ENCODE measurements at regions not wholly inside any gene's neighbourhood (a gene's known extent, or its start where the extent isn't known, plus 50 kb on each side); places are given as distances from the start of the nearest gene placed in this dataset.

DNA sequence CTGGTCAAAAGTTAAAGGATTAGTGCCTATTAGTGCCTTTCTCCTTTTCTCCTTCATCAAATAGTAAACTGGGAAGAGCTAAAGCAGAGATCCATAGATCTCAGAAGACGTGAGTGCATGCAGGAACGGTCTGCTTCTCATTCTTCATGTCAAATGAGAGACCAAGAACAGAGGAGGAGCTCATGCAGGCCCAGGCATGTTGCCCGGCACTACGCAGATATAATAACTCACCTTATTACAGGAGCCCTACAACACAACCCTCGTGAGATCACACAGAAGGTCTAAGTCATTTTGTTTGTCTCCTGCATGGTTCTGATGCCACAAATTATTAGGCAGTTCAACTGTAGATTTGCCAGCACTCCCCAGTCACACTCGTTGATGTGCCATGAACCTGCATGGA, 71.8 kb downstream of the CMPK2 start:
- H3K4me3 ChIP-seq (ENCODE audit: low read depth, low read length): no peak overlapping the region
- TF ChIP-seq, protein P1, sequence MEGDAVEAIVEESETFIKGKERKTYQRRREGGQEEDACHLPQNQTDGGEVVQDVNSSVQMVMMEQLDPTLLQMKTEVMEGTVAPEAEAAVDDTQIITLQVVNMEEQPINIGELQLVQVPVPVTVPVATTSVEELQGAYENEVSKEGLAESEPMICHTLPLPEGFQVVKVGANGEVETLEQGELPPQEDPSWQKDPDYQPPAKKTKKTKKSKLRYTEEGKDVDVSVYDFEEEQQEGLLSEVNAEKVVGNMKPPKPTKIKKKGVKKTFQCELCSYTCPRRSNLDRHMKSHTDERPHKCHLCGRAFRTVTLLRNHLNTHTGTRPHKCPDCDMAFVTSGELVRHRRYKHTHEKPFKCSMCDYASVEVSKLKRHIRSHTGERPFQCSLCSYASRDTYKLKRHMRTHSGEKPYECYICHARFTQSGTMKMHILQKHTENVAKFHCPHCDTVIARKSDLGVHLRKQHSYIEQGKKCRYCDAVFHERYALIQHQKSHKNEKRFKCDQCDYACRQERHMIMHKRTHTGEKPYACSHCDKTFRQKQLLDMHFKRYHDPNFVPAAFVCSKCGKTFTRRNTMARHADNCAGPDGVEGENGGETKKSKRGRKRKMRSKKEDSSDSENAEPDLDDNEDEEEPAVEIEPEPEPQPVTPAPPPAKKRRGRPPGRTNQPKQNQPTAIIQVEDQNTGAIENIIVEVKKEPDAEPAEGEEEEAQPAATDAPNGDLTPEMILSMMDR (IDR thresholded peaks at IDR 0.05; ENCODE audit: insufficient read depth, low read length, missing control alignments): no peak
- no peak for DNase-seq (ENCODE audit: low read depth, low spot score)
- ChIA-PET CTCF (no interaction called here), POLR2A (no interaction called here)

DNA sequence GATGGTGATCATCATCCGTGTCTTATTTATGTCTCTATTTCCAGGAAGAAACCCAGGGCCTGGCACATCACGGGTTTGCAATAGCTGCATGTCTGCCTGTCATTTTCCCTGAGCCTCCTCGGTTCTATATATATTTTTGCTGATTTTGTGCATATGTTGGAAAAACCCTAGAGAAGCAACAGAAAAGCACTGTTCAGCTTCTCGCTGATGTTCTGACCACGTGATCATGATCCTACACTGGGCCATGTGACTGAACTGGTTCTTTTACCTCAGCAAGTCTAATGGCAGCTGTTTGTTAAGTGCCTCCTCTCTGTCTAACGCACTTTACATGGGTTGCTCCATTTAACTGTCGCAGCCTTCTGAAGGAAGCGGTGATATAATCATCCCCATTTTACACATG, 71.3 kb downstream of the CMPK2 start:
- POLR2A ChIA-PET: no interaction called here
- H3K4me3 ChIP-seq (ENCODE audit: low read depth, low read length): no peak overlapping the region
- TF ChIP-seq, protein P1 (IDR thresholded peaks at IDR 0.05; ENCODE audit: insufficient read depth, low read length, missing control alignments): no peak
- CTCF ChIA-PET: no interaction called here
- no peak for DNase-seq (ENCODE audit: low read depth, low spot score)
